Skeletal muscle satellite cell (primary cell): ENCODE measurements at regions not wholly inside any gene's neighbourhood (a gene's known extent, or its start where the extent isn't known, plus 50 kb on each side); places are given as distances from the start of the nearest gene placed in this dataset. TPM values are rescaled to one million over a fixed set of nuclear protein-coding genes. Genes with fewer than 3 reads are reported as not detected.

Experiments used
- small RNA-seq: library from RNA; depleted of rRNA; stranded (forward); fragments of <200 nt; gene quantifications from one replicate; pipeline ENCODE3, GENCODE V24; 2012

Small RNA genes lying in the stretch of these regions (small RNA-seq; reads per million reads assigned to genes)
- gene AC093767.1, result not detected
